ENCODE measurements at regions not wholly inside any gene's neighbourhood (a gene's known extent, or its start where the extent isn't known, plus 50 kb on each side); places are given as distances from the start of the nearest gene placed in this dataset.

DNA sequence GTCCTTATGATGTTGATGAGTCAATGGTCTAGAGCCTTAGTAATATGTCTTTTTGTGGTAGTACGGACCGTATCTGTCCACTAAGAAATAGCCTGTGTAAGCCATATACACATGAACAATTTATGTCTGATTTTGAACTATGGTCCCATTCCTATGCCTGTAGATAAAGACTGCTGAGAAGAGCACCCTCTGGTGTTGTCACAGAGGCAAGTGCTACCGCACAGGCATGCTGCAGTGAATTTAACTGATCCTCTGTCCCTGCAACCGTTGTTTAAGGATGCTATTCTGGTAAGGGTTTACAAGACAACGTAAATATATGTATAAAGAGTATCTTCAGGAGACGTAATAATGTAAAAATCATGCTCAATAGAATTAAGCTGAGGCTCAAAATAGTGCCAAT, 170.7 kb downstream of the UBE3A start:
- no peaks in the 10 kb centered on the region for H3K36me3 ChIP-seq (replicated peaks in 1 of 2)
- WGBS, 4 donors, result 42 to 50% (median 47%) methylated on average over 6 of the region's 6 CpGs
- no peak for TF ChIP-seq POLR2A (IDR thresholded peaks at IDR 0.05)
- TF ChIP-seq CTCF (IDR thresholded peaks at IDR 0.05), result no peak
- H3K27ac ChIP-seq, result no peak overlapping the region
- H3K9me3 ChIP-seq (replicated peaks in 1 of 3), result no peaks in the 10 kb centered on the region
- H3K4me1 ChIP-seq (replicated peaks in 1 of 2), result no peaks in the 10 kb centered on the region
- H3K4me3 ChIP-seq, result no peak overlapping the region
- DNase-seq, result no peak
- no peaks in the 10 kb centered on the region for H3K27me3 ChIP-seq
- intact Hi-C loops (cut with DNase I), result no loop called here

Small RNA genes lying in the stretch of these regions (small RNA-seq; reads per million reads assigned to genes)
- gene RF00105, result 0 reads per million in 2 donors
- 1.2 to 2.3 reads per million in 2 donors for gene SNORD115-1
- gene SNORD115-10, result 12.5 to 20.5 reads per million in 2 donors
- gene SNORD115-11, result 0 reads per million in 2 donors
- gene SNORD115-12, result 0 reads per million in 2 donors
- 1.3 to 2.3 reads per million in 2 donors for gene SNORD115-14
- gene SNORD115-15, result 5.6 to 10.1 reads per million in 2 donors
- gene SNORD115-16, result 4.5 to 11.4 reads per million in 2 donors
- gene SNORD115-17, result 0 reads per million in 2 donors
- 0 reads per million in 2 donors for gene SNORD115-18
- 0 reads per million in 2 donors for gene SNORD115-19
- 3.9 to 5.7 reads per million in 2 donors for gene SNORD115-2
- 3.1 to 9.8 reads per million in 2 donors for gene SNORD115-20
- gene SNORD115-21, result 1.0 to 5.0 reads per million in 2 donors
- 0 reads per million in 2 donors for gene SNORD115-22
- gene SNORD115-23, result 1.1 to 1.6 reads per million in 2 donors
- gene SNORD115-24, result 0 reads per million in 2 donors
- gene SNORD115-25, result 0 reads per million in 2 donors
- 0 reads per million in 2 donors for gene SNORD115-27
- gene SNORD115-28, result 0 reads per million in 2 donors
- gene SNORD115-29, result 0 reads per million in 2 donors
- gene SNORD115-3, result 0.08 to 0.24 reads per million in 2 donors
- 1.4 to 6.6 reads per million in 2 donors for gene SNORD115-30
- 0.50 to 1.2 reads per million in 2 donors for gene SNORD115-31
- gene SNORD115-32, result 2.2 to 3.8 reads per million in 2 donors
- 0.25 to 1.8 reads per million in 2 donors for gene SNORD115-33
- gene SNORD115-34, result 1.0 to 2.1 reads per million in 2 donors
- 0.08 to 1.7 reads per million in 2 donors for gene SNORD115-35
- 0 reads per million in 2 donors for gene SNORD115-36
- 0.50 to 0.95 reads per million in 2 donors for gene SNORD115-37
- gene SNORD115-38, result 5.2 to 11.4 reads per million in 2 donors
- 0.58 to 1.8 reads per million in 2 donors for gene SNORD115-39
- gene SNORD115-4, result 0 to 0.42 reads per million in 2 donors
- gene SNORD115-40, result 6.6 to 16.1 reads per million in 2 donors
- 9.8 to 28.8 reads per million in 2 donors for gene SNORD115-41
- gene SNORD115-42, result 2.9 to 7.7 reads per million in 2 donors
- 0 reads per million in 2 donors for gene SNORD115-43
- gene SNORD115-44, result 13.5 to 25.9 reads per million in 2 donors
- 0 reads per million in 2 donors for gene SNORD115-45
- gene SNORD115-46, result 0 reads per million in 2 donors
- 0 reads per million in 2 donors for gene SNORD115-47
- 2.1 to 7.1 reads per million in 2 donors for gene SNORD115-5
- gene SNORD115-6, result 0 to 0.83 reads per million in 2 donors
- gene SNORD115-7, result 0 reads per million in 2 donors
- gene SNORD115-8, result 1.6 to 3.8 reads per million in 2 donors
- gene SNORD115-9, result 0 reads per million in 2 donors
- gene SNORD116-1, result 127 to 211 reads per million in 2 donors
- 0 reads per million in 2 donors for gene SNORD116-10
- gene SNORD116-11, result 0.75 to 1.8 reads per million in 2 donors
- gene SNORD116-12, result 12.9 to 13.4 reads per million in 2 donors
- 6.5 to 6.6 reads per million in 2 donors for gene SNORD116-13
- gene SNORD116-14, result 260 to 366 reads per million in 2 donors
- 139 to 167 reads per million in 2 donors for gene SNORD116-15
- gene SNORD116-16, result 683 to 887 reads per million in 2 donors
- 0.71 to 0.83 reads per million in 2 donors for gene SNORD116-17
- 0.67 to 1,351 reads per million in 2 donors for gene SNORD116-18
- 1.1 to 2.0 reads per million in 2 donors for gene SNORD116-19
- gene SNORD116-2, result 38.0 to 76.9 reads per million in 2 donors
- 0 reads per million in 2 donors for gene SNORD116-22
- 33.8 to 39.8 reads per million in 2 donors for gene SNORD116-23
- 884 to 1,243 reads per million in 2 donors for gene SNORD116-24
- 2,199 to 2,403 reads per million in 2 donors for gene SNORD116-25
- 443 to 768 reads per million in 2 donors for gene SNORD116-29
- gene SNORD116-3, result 0 reads per million in 2 donors
- gene SNORD116-30, result 0.08 to 0.59 reads per million in 2 donors
- 0 reads per million in 2 donors for gene SNORD116-5
- gene SNORD116-6, result 64.4 to 101 reads per million in 2 donors
- gene SNORD116-7, result 0 reads per million in 2 donors
- 432 to 786 reads per million in 2 donors for gene SNORD116-8
- gene SNORD116-9, result 0 reads per million in 2 donors
